Fibroblast of mammary gland (primary cell): ENCODE measurements at regions not wholly inside any gene's neighbourhood (a gene's known extent, or its start where the extent isn't known, plus 50 kb on each side); places are given as distances from the start of the nearest gene placed in this dataset.

Experiments used
- DNase-seq: peaks from one replicate; pipeline ENCODE4 v3.0.0-alpha.2; 2010; ENCODE audit warnings: low read depth
- H3K4me3 ChIP-seq: 2 replicates; pipeline ENCODE4 v1.5.1; 2011; ENCODE audit warnings: low read depth, mild to moderate bottlenecking, low read length, moderate library complexity; ENCODE audit not compliant: control insufficient read depth
- TF ChIP-seq, protein P1 (sequence below): conservative IDR thresholded peaks from 2 replicates; pipeline ENCODE4 v1.5.1; 2011; ENCODE audit warnings: low read depth, low read length, inconsistent platforms; ENCODE audit not compliant: control insufficient read depth, insufficient read depth

DNA sequence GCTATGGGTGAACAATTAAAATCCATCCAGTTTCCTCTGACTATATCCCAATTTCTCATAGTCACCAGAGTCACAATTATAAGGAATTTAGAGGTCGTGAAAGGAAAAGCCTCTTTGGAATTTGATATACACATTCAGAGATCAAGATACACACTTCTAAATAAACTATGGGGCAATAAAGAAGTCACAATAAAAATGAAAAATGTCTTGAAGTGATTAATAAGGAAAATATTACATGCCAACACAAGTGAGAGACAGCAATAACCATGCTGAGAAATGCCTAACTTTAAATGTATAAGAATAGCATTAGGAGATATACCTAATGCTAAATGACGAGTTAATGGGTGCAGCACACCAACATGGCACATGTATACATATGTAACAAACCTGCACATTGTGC, 54.9 kb upstream of the ADAMTS19 start:
- no peak for DNase-seq
- no peak overlapping the region for H3K4me3 ChIP-seq
- TF ChIP-seq, protein P1, sequence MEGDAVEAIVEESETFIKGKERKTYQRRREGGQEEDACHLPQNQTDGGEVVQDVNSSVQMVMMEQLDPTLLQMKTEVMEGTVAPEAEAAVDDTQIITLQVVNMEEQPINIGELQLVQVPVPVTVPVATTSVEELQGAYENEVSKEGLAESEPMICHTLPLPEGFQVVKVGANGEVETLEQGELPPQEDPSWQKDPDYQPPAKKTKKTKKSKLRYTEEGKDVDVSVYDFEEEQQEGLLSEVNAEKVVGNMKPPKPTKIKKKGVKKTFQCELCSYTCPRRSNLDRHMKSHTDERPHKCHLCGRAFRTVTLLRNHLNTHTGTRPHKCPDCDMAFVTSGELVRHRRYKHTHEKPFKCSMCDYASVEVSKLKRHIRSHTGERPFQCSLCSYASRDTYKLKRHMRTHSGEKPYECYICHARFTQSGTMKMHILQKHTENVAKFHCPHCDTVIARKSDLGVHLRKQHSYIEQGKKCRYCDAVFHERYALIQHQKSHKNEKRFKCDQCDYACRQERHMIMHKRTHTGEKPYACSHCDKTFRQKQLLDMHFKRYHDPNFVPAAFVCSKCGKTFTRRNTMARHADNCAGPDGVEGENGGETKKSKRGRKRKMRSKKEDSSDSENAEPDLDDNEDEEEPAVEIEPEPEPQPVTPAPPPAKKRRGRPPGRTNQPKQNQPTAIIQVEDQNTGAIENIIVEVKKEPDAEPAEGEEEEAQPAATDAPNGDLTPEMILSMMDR: no peak

DNA sequence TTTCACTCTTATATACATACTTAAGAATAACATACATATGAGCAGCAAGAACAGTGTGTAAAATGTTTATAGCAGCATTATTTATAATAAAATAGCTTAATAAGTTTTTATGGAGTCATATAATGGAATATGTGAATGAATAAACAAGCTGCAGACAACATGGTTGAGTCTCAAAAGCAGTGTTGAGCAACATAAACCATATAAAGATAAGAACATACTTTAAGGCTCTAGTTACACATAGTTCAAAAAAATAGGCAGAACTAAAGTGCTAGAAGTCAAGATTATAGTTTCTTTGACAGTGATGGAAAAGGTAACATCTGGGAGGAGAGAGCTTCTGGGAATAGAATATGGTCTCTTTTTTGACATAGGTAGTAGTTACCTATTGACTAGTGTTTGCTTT, 53.7 kb upstream of the ADAMTS19 start:
- TF ChIP-seq, protein P1: no peak
- no peak overlapping the region for H3K4me3 ChIP-seq
- DNase-seq: no peak
